Activated CD4-positive, alpha-beta T cell treated with anti-CD3 and anti-CD28 coated beads, Interleukin-2, amount 50 U/mL, for 16 hours (primary cell): ENCODE measurements at regions not wholly inside any gene's neighbourhood (a gene's known extent, or its start where the extent isn't known, plus 50 kb on each side); places are given as distances from the start of the nearest gene placed in this dataset.
"Not testable (repeated sequence)": the region's sequence is repeated elsewhere in the genome, so short reads cannot be mapped to it uniquely, and the experiment has no call there.

ENCODE experiments used
- DNase-seq: peaks from one replicate; pipeline ENCODE4 v3.0.0-alpha.2; 2020

DNA sequence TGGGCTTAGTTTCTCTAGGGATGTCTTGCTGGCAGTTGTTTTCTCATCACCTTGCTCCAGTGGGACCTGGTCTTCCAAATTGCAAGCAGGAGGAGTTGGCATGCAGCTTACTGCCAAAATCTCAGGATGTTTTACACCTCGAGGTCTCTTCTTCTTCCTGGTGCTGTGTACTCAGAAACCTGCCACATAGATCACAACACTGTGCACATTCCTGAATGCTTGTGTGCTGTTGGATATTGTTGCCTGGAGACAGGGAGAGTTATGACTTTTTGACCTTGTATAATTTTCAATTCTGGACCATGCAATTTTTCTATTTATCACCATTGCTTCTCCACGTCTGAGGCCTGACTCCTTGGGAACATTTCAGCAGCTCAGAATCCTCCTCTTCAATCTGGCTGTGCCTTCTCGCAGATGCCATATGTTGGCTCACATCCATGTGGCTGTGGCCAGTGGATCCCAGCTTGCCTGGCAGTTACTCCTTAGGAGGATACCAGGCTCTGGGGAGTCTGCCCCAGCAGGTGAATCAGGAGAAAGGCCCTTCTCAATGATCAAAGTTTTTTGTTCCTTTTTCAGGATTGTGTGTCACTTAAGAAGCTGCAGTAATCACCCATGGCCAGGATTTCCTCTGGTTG, 489.3 kb downstream of the TSN start:
- no peak for DNase-seq

DNA sequence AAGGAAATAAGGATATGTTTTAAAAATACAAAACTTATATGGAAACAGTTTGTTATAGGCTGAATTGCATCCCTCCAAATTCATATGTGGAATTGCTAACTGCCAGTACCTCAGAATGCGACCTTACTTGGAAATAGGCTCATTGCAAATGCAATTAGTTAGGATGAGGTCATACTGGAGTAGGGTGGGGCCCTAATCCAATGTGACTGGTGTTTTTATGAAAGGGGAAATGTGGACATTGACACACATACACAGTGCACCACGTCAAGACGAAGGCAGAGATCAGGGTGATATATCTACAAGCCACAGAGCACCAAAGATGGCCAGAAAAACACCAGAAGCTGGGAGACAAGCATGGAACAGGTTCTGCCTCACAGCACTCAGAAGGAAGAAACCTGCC, 494.2 kb downstream of the TSN start:
- DNase-seq = no peak

DNA sequence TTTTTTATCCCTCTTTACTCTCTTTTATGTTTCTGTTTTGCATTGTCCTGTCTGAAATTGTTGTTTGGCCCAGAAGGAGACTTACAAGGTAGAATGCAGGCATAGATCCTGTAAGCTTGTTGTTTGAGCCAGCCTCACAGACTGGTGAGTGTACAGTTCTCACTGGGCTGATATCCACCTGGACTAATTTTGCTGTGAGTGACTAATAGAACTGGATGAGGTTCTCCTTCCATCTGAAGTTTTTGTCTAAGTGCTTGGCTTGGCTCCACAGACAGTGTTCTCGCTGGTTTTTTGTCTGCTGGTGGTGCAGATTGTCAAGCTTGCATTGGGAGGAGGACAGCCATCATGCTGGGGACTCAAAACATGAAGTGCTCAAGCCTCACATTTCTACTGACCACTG, 495.7 kb downstream of the TSN start:
- no peak for DNase-seq

DNA sequence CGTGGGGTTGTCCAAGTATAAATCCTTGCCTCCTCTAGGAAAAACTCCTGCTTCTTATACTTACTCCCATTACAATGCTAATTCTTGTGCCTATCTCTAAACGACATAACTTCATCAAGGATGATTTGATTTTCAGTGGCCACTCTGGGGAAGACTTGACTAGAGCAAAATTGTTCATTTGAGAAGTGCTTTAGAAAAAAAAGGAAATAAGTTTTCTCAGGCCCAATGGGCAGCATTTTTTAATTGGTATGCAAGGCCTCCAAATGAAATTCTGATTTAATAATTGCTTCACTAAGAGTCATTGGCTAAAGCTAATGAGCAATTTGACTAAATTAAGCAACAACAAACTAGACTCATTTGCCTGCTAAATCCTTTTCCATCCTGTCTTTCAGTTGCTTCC, 496.1 kb downstream of the TSN start:
- DNase-seq = no peak

DNA sequence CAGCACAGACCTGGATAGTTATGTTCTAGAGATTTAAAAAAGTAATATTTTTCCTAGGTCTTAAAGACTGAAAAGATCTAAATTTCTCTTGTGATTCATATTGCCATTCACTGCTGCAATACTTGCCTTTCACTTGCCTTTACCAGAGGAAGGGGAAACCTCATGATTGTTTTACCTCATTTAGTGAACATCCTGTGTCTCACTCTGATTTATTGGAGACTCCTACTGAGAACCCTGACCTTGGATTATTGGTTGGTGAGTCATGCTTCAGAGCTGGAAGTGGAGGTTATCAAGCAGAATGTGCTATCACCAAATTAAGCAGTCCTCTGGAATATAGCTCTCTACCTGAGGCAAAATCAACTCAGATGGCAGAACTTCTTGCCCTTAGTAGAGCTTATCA, 500.5 kb downstream of the TSN start:
- no peak for DNase-seq

DNA sequence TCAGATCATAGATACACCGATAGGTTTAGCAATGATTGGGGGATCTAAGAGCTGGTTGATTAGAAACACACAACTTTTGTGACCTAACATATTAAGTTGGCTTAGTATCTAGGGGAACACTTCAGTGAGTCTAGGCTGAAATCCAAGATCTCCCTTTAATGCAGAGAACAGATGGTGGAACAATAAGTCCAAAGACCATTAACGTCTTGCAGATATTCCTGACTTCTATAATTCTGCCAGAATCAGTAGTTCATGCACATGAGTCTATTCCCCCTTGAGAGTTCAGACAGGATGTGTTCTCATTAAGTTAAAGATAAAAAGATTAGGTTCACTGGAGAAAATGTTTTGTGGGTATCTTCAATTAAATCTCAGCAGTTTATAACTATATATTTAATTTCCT, 506.5 kb downstream of the TSN start:
- DNase-seq = no peak

DNA sequence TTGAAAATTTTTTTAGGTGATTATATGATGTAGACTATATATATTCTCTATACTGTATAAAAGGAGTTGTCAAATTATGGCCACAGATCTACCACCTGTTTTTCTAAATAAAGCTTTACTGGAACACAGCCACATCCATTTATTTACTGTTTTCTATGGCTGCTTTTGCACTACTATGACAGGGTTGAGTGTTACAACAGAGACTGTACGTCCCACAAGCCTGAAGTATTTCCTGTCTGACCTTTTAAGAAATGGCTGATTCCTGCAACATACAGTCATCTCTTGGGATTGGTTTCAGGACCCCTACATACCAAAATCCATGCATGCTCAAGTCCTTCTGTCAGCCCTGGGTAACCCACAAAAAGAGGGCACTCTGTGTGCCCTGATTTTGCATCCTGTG, 508.3 kb downstream of the TSN start:
- DNase-seq = no peak

DNA sequence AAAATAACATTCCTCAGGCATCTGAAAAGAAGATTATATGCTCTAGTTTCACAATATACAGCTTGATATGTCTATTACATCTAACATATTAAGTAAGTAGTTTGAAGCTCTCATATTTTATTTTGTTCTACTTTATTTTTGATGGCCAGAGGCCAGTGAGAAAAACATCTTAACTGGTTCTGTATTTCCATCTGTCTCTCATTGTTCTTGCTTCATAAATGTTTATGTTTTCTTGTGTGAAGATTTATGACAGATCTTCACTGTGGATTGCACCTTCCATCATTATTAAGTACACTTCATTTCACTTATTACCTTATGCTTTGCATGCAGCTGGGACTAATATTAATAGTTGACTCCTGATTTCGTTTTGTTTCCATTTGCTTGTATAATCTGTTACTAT, 511.2 kb downstream of the TSN start:
- no peak for DNase-seq

DNA sequence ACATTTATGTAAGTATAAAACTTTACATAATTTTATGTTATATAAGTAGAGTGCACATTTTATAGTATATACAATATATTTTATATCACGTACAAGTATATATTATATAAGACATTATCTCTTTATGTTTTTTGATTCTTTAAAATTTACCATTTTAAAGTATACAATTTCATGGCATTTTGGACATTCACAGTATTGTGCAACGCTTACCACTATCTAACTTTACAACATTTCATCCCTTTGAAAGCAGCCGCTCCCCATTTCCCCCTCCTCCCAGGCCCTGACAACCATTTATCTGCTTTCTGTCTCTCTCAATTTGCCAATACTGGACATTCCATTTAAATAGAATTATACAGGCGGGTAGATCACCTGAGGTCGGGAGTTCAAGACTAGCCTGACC, 512.5 kb downstream of the TSN start:
- DNase-seq = no peak

DNA sequence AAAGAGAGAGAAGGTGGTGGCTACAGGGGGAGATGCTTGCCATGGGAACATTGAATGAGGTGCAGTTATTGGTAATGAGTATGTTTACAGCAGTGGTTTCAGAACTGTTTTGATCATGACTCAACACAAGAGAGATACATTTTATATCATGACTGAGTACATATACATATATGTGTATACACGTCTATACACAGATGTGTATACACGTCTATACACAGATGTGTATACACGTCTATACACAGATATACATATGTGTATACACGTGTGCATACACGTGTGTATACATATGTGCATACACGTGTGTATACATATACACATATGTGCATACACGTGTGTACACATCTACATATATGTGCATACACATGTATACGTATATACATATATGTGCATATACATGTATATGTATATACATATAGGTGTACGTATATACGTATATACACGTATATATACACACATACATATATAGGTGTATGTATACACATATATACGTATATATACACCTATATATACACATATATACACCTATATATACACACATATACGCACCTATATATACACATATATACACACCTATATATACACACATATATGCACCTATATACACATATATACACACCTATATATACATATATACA, 518.5 kb downstream of the TSN start:
- no peak for DNase-seq

DNA sequence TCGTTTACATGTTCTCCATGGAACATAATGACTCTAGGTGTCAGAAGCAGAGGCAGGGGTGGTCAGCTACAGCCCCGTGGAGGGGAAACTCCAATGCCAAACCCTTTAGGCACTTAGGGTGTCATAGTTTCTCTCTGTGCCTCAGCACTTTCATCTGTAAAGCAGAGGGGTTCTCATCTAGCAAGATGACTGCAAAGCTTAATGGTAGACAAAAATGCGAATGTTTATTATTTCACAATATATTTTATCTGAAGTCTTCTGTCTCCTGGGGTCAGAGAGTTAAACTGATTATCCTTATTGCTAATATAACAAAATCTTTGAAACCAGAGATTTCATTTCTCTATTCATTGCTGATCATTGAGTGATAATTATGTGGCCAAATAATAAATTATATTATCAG, 522.5 kb downstream of the TSN start:
- no peak for DNase-seq

DNA sequence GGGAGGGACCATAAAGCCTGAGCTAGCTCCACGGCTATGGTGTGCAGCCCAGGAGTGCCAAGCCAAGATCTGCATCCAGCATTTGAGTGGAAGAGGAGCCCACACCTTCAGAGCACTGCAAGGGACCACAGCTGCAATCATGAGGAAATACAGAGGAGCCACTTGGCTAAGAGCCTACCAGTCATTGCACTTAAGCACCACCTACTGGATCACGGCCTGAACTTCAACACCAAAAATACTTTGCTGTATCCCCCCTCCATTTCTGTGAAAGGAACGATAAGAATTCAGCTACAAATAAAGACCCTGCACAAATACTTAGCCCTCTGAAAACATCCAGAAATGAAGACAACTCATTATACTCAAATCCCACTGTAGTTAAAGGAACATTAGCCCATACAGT, 545.3 kb downstream of the TSN start:
- peak; percentile 2 for DNase-seq

DNA sequence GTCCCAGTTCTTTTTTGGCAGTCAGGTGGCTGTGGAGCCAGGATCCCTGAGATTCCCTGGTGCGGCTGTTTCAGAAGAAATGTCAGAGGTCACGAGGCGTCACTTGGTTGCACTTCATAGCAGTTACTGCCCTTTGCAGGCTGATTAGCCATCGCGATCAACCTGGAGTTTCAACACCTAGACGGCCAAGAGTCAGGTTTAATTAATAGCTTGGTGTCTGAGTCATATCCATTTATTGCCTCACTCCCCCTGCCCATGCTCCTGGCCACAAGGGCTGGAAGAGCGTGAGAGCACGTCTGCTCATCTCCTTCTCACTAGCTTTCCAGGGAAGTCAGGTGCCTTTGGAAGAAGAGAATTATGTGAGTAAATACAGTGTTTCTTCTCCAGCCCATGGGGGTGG, 552.3 kb downstream of the TSN start:
- no peak for DNase-seq

DNA sequence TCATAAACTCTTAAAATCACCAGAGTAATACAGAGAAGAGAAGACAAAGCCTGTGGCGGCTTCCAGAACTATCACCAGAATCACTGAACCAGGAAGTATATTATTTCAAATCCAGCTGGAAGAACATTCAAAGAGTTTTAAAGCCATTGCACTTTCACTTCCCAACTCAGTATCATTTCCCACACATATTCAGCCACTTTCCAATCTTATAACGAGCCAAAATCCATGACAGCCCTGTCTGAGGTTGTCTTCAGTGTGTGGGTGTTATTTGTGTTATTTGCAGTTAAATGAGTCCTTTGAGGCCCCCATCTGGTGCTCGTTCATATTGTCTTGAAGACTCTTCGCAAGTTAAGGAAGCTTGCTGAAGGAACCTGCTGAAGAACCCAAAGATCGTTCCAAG, 559.9 kb downstream of the TSN start:
- no peak for DNase-seq

DNA sequence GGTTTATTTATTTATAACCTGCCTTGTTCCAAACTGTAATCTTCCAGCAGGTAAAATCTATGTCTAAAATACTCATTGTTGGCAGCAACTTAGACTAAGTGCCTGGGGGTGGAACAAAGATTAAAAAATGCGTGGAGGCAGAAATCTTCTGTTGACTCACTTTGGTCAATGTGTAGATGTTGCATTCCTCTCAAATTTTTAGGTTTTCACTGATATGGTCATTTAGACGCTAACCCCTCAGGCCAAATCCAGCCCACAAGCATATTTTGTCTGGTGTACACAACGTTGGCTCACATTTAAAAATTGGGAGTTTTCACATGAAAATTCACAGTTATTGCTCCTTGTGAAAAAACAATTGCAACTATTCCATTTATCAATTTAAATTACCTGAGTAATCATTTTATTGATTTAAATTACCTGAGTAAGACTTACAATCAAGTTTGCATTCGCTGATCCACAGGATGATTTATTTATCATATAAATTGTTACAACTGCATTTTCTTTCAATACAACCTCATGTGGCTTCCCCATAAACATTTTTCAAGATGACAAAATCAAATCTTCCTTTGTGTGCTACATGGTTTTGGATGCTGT, 564.2 kb downstream of the TSN start:
- DNase-seq = no peak

DNA sequence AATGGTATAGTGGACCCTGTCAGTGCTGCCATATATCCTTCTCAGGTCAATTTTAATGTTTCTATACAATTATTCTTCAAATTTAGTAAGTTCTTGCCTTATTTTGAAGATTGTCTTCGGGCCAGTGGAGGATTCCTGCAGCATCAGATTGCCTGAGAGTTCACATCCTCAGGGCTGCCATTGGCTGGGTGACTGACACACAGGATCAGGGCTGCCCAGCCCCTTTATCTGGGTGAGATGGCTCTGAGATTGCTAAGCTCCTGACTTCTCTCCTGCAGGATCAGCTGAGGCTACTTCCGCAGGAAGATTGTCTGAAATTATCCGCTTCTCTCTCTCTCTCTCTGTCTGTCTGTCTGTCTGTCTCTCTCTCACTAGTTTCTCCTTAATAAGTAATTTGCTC, 567.4 kb downstream of the TSN start:
- DNase-seq = no peak

DNA sequence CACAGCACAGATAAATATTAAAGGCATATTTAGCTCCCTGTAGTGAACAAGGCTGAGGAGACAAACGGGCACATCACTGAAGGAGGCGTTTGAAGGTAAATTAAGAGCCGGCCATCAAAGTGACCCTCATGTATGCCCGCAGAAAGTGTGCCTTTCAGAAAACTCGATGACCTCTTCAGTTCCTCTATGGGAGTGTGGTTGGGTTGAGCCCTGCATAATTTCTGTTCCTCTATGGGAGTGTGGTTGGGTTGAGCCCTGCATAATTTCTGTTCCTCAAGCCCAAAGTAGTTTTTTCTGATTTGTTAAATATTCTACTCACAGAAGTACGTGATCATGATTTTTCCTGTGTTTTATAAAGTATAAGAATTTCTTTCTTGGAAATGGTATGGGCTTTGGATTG, 568.5 kb downstream of the TSN start:
- no peak for DNase-seq

DNA sequence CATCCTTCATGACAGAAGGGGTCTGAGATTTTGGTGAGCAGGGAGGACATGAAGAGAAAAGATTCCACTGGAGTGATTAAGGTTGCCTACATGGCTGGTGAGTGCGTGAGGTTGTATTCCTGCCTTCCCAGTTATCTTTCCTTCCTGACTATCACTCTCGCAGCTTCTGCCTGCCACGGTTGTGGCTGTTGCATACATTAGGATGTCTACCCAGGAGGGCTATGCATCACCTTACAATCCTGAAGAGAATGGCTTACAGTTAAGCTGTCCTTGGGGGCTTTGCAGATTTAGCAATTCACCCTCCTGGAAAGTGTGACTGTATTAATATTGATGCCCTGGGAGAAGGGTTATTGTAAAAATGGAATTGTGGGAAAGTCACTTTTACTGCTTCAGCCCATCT, 571.0 kb downstream of the TSN start:
- no peak for DNase-seq

DNA sequence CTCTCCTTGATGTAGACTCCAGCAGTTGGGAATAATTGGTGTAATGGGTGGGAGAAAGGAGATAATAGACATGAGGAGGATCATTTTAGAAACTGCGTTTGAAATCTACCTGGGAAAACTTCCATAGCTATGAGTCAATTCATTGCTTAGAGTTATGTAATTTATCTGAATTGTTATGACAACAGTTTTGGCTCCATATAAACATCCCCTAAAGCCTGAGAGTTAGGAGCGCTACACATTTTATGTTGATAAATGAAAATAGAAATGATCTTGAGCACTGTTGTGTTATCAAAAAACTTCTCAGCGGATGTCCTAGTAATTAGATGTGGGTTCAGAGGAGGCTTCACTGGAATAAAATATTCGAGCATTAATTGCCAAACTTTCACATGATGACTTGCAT, 573.4 kb downstream of the TSN start:
- DNase-seq = no peak

DNA sequence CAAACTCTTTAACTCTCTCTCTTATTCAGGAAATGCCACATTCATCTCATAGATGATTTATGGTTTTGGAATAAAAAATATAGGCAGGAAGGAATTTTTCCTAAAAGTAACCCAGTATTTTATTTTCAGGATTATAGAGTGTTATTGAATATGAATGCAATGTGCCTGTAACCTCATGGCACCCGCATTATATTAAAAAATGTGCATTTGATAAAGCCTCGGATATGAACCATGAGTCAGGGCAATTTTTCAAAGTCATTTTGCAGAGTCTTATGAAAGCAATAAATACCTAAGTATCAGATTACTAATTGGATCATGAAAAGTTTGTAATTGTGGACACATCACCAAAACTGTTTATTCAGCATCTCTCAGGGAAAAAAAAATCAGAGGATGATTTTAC, 573.8 kb downstream of the TSN start:
- DNase-seq = no peak

DNA sequence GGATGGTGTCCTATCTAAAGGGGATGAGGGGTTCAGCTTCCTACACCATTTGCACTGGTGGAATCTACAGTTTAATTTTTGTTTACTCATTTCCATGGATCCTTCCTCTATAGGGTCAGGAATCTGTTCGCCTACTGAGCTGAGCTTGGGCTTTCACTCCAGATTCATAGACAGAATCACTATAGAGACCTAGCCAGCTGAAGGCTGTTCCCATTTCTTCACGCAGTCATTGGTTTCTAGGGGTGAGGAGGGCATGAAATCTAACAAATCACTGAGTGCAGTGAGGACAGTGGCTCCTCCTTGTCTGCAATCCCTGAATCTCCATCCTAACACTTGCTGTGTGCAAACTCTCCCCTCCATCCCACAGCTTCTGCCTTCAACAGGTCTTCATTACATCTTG, 578.5 kb downstream of the TSN start:
- DNase-seq = no peak

DNA sequence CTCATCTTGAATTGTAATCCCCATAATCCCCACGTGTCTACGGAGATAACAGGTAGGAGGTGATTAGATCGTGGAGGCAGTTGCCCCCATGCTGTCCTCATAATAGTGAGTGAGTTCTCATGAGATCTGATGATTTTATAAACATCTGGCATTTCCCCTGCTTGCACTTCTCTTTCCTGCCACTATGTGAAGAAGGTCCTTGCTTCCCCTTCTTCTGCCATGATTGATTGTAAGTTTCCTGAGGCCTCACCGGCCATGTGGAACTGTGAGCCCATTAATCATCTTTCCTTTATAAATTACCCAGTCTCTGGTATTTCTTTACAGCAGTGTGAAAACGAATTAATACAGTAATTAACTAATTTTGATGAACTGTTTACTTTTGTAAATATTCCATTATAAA, 582.5 kb downstream of the TSN start:
- no peak for DNase-seq

DNA sequence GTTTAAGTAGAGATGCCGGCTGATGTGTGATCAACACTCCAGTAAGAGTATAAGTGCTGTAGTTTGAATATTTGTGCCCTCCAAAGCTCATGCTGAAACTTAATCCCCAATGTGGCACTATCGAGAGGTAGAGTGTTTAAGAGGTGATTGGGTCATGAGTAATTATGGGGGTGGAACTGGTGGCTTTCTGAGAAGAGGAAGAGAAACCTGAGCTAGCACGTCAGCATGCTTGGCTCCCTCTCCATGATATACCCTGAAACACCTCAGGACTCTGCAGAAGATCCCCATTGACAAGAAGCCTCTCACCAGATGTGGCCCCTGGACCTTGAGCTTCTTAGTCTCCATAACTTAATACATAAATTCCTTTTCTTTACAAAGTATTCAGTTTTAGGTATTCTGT, 584.8 kb downstream of the TSN start:
- DNase-seq = no peak

DNA sequence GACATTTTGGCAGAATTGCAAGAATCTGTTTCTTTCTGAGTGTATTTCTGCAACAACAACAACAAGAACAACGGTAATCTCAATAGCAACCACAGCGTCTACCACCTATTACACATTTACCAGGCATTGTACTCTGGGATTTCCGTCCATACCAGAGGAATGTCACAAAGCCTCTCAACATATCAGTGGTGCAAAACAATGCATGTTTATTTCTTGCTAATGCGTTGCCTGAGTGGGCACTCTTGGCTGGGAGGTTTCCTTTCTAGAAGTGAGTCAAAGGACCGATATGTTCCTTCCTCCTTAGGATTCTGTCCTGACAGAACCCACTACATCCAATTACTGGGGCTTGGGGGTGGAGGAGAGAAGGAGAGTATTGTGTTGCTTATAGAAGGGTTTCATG, 585.6 kb downstream of the TSN start:
- no peak for DNase-seq

DNA sequence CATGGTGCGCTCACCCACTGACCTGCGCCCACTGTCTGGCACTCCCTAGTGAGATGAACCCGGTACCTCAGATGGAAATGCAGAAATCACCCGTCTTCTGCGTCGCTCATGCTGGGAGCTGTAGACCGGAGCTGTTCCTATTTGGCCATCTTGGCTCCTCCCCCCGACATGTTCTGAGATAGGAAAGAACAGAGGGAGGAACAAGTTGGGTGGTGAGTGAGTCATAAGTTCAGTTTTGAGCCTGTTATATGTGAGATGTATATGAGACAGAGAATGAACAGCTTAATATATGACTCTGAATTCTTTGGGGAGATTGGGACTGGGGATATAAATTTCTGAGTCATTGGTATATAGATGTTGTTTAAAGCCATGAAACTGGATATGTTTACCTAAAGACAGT, 596.7 kb downstream of the TSN start:
- not testable (repeated sequence) for DNase-seq
